ENCODE measurements at regions not wholly inside any gene's neighbourhood (a gene's known extent, or its start where the extent isn't known, plus 50 kb on each side); places are given as distances from the start of the nearest gene placed in this dataset.

- DNase-seq, result no peak
Observed at GRCh38 chrX:20364238-20364637, 97.5 kb upstream of the RPS6KA3 start.

DNA sequence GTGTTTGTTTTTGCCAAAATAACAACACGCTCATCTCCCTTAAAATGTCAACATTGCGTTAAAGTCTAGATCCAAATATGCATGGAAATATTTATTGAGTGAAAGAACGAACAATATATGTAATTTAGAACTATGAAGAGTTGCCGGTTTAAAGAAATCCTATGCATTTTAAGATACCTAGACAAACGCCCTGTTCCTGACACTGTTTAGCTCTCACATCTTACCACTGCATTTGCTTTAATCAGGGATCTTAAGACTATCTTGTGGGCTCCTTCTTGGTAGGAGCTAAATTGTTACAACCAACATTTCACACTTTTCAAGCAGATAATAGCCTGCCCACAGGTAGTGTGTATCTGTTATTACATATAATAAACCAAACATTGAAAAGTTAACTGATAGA lies 96.6 kb upstream of the RPS6KA3 start:
- no peak for DNase-seq

- DNase-seq, result peak; percentile 64
Observed at GRCh38 chrX:20362268-20363267, 95.9 kb upstream of the RPS6KA3 start.

DNA sequence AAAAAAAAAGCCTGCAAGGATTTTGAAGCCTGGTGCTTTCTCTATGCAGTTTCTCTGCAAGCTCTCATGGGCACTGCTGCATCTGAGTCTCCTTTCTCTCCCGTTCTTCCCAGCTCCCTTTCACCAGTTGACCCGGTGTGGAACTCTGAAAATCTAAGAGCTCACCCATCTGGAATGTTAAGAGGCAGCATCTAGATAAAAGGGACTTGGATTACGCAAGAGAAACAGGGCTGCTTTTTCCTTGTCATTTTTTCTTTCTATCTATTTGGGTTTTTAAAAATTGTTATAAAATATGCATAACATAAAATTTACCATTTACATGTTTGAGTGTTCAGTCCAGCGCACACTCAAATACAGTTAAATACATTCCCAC lies 95.2 kb upstream of the RPS6KA3 start:
- DNase-seq, result peak; percentile 20

DNA sequence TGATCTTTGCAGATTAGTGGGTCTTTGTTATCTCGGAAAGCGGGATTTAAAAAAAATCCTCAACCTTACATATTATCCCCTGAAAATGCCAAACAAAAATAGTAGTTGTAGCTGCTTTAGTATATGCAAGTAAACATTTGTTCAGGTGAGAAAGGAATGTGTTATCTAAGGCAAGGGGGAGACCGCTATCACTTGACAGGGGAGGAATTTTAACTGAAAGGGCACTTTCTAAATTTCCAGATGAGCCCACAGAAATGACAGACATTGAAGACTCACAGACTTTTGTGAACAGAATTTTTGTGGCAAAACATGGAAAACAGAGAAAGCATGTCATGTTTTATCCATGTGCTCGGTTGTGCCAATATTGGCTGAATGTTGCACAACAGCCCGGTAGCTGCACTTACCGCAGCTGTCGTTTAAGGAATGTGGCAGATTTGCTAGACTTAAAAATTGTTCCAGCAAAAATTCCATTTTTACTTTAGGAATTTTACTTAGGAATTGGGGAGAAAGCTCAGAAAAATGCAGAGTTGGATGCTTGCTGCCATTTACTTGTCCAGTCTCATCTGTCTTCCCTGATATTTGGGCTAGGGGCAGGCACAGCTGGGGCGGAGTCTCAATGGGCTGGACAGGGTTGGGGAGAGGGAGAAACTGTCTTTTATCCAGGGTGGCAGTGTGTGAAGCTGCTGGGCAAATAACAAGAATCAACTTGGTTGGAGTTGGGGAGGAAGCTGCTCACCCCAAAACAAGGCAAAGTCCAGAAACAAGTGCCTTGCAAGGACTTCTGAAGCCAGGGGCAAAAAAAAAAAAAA lies 94.6 kb upstream of the RPS6KA3 start:
- DNase-seq, result no peak

DNA sequence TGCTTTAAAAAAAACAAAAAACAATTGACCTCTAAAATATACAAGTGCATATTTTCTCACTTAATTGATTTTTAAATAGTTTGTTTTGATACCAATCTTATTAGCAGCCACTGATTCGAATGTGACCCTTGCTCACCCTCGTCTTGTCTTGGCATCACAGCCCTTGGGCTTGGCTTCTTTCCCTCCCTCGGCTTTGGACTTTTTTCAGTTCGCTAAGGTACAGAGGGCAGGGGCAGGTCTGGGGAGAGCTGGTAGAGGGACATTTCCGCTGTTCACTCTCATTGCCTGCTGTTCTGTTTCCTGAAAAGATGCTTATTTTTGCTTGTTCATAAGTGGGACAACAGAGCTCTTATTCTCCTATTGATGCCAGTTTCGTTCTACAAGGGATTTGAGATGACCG lies 88.5 kb upstream of the RPS6KA3 start:
- DNase-seq, result no peak

DNA sequence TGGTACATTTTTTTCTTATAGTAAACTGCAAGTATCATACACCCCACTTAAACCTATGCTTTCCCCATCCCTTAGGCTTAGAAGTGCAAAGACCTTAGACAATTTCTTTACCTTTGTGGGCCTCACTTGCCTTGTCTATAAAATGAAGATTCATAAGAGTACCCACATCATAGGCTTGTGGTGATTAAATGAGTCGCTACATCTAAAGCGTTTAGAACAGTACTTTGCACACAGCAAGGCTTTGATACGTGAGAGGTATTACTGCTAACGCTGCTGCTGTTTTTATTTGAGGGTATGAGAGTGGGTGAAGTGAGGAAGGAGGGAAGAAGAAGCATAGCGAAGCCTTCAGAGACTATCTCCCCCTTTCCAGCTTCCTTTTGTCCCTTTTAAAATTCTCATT lies 87.8 kb upstream of the RPS6KA3 start:
- no peak for DNase-seq

DNA sequence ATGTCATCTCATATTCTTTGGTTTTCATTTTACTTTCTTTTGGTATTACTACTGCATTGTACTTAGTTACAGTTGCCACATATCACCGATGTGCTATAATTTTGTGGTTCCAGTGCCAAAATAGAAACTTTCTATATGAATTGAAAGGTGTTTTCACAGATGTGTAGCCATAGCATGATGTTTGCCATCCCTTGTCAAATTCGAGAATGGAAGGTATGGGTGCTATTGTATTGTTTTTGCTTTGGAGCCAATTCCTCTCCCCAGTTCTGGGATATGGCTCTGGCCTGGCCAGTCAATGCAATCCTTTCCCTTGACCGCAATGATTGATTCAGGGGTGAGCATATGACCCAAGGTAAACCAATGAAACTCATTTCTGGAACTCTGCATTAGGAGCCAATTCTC lies 86.2 kb upstream of the RPS6KA3 start:
- no peak for DNase-seq

GRCh38 chrX:20352504-20352903 lies 85.8 kb upstream of the RPS6KA3 start:
- no peak for DNase-seq

- DNase-seq, result no peak
Observed at GRCh38 chrX:20350596-20350995, 83.9 kb upstream of the RPS6KA3 start.

GRCh38 chrX:20348139-20348538 lies 81.4 kb upstream of the RPS6KA3 start:
- DNase-seq, result no peak

DNA sequence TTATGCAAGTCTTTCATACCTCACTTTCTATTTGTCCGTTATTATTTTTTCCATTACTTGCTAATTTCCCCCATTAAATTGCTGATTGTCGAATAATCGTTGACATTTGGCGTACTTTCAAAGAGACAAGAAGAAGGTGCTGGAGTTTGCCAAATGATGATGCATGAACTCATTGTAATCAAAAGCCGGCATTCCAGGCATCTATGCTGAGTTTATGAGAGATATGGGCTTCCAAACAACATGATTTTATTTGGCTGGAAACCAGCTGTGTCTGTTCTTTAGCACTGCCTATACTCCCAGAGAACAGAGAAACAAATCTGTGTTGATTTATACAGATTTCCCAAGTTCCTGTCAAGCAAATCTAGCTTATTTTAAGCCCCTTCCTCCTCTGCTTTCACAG lies 80.8 kb upstream of the RPS6KA3 start:
- DNase-seq, result no peak

- DNase-seq, result no peak
Observed at GRCh38 chrX:20333672-20334071, 67.0 kb upstream of the RPS6KA3 start.

GRCh38 chrX:20330545-20330944 lies 63.8 kb upstream of the RPS6KA3 start:
- DNase-seq, result no peak

GRCh38 chrX:20329435-20329834 lies 62.7 kb upstream of the RPS6KA3 start:
- no peak for DNase-seq

DNA sequence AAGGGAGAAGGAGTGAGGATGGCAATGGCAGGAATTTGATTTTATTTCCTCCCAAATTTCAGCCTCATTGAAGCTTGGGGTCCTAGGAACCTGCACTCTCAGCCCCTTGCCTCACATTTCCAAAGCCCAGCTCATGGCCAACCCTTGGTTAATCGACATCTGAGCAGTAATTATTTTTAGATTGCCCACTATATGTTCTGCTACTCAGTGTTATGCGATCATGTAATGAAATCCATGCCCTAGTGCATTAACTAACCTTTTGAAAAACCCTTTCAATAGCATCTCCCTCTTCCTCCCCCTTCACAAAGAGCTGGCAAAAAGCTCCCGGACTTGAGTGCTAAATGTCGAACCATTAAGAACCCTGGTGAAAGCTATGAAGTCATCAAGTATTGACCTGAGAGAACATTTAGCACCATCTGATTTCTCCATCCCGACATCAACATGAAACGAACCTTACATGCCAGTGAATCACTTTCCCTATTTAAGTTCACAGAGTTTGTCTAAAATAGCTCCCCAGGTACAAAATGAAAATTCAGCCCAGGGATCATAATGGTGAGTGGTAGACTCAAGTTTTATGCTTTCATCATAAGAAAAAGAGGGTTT lies 59.2 kb upstream of the RPS6KA3 start:
- DNase-seq, result peak; percentile 6

DNA sequence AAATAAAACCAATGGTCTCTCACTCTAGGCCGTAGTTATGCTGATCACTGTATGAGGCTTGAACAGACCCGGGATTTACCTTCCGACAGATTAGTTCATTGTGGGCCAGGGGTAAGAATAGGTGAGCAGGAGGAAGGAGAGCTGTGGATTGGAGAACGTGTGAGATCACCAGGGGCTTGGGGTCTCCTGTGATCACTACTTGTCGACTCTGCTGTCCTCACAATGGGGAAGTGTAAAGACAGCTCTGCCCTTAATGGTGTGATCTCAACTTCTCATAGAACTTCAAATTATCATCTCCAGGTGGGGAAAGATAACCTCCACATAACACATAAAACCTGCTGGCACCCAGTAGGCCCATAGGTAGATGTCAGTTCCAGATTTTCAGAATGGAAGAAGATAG lies 56.2 kb upstream of the RPS6KA3 start:
- DNase-seq, result no peak

DNA sequence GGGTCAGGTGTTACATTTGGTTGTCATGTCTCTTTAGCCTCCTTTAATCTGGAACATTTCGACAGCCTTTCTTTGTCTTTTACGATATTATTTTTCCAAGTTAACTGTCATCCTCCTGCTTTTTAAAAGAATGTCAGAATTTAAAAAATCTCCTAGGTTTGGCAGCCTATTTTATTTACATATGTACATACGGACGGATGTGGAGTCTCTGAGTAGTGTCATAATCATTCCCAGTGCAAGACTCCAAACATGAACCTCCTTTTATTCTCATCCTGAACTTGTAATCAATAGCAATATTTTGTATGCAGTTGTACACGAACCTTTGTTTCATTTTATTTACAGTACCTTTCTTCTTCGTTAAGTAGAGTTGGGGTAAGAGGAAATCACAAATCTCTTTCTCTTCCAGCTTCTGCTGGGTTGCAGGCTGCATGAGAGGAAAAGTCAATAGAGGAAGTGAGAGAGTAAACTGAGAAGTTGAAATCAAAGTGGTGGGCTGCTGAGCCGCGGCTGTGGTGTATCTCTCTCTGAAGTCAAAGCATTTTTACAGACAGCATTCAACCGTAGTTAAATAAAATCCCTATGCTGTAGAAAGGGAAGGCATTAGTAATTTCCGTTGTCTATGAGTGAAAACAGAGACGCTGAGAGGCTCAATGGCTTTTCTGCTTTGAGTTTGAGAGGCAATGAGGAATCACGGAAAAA lies 53.9 kb upstream of the RPS6KA3 start:
- no peak for DNase-seq

DNA sequence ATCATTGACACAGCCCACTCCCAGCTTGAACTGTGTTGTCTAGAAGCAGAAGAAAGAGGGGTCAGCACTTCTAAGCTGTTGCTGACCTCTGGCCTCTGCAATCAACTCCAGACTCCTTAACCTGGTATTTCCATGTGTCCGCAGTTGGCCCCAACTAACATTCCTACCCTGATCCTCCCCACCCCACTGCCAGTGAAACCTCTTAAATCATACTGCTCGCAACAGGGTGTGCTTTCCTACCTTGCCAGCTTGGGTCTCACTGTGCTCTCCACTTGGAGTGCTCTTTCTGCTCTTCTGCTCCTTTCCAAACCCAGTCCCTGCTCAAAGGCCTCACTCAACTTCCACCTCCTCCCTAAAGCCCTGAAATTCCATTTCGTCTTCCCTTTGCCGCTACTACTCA lies 52.3 kb upstream of the RPS6KA3 start:
- DNase-seq, result no peak

GRCh38 chrX:20317873-20318272 lies 51.2 kb upstream of the RPS6KA3 start:
- DNase-seq, result no peak
